Lung (tissue), 11 donors: ENCODE measurements at regions not wholly inside any gene's neighbourhood (a gene's known extent, or its start where the extent isn't known, plus 50 kb on each side); places are given as distances from the start of the nearest gene placed in this dataset.
"Not testable (repeated sequence)": the region's sequence is repeated elsewhere in the genome, so short reads cannot be mapped to it uniquely, and the experiment has no call there.

Source experiments
- ATAC-seq: fragments of 200-7000 bp; cut with Tn5 transposase; one replicate; pipeline ENCODE4 v1.9.1; 2020; ENCODE audit warnings: moderate number of reproducible peaks; ENCODE audit not compliant: insufficient read depth, low FRiP score
- DNase-seq, 3 donors: peaks; one replicate each; pipeline ENCODE4 v3.0.0-alpha.2; 2013 to 2017
- H3K27ac ChIP-seq, 2 donors: one replicate each; pipeline ENCODE4 v1.5.1; 2013; ENCODE audit warnings: mild to moderate bottlenecking in 2 of 2, moderate library complexity in 2 of 2, control low read depth in 1 of 2, inconsistent platforms in 1 of 2, low read depth in 1 of 2, low read length in 1 of 2
- H3K27me3 ChIP-seq, 3 donors: one replicate each; pipeline ENCODE4 v1.5.1; 2013; ENCODE audit warnings: low read length in 2 of 3; ENCODE audit not compliant: control insufficient read depth in 3 of 3, insufficient read depth in 3 of 3
- H3K36me3 ChIP-seq, 4 donors: one replicate each; pipeline ENCODE4 v1.5.1; 2013; ENCODE audit warnings: low read length in 4 of 4, mild to moderate bottlenecking in 1 of 4, moderate library complexity in 1 of 4; ENCODE audit not compliant: control insufficient read depth in 4 of 4, insufficient read depth in 4 of 4
- H3K4me1 ChIP-seq, 5 donors: one replicate each; pipeline ENCODE4 v1.5.1; 2013; ENCODE audit warnings: low read length in 5 of 5, mild to moderate bottlenecking in 2 of 5, moderate library complexity in 1 of 5; ENCODE audit not compliant: control insufficient read depth in 5 of 5, insufficient read depth in 5 of 5
- H3K4me3 ChIP-seq: one replicate; pipeline ENCODE4 v1.5.1; 2013; ENCODE audit warnings: mild to moderate bottlenecking, control low read depth, moderate library complexity
- H3K9ac ChIP-seq, 2 donors: one replicate each; pipeline ENCODE4 v1.5.1; 2013; ENCODE audit warnings: low read length in 2 of 2, control low read depth in 1 of 2; ENCODE audit not compliant: insufficient read depth in 1 of 2
- H3K9me3 ChIP-seq, 4 donors: one replicate each; pipeline ENCODE4 v1.5.1; 2013; ENCODE audit warnings: low read length in 3 of 4, mild to moderate bottlenecking in 1 of 4, moderate library complexity in 1 of 4; ENCODE audit not compliant: control insufficient read depth in 4 of 4, insufficient read depth in 3 of 4
- WGBS, 2 donors: extraction: QIAGEN DNeasy Blood & Tissue Kit; methylation state at CpG; one replicate each; pipeline ENCODE4 v1.1.7; 2013; 5-methylcytosine and 5-hydroxymethylcytosine counted together
- TF ChIP-seq, protein P1 (sequence below): IDR thresholded peaks from 2 replicates; pipeline ENCODE4 v1.5.1; 2012; ENCODE audit warnings: mild to moderate bottlenecking; ENCODE audit errors: control extremely low read depth, extremely low read depth
- donor health status: control.
- donor health status: control.
- donor health status: Bipolar disorder and iron deficiency.
- donor health status: healthy.
- donor health status: DM: yes; HTN: yes; CAD: no.

DNA sequence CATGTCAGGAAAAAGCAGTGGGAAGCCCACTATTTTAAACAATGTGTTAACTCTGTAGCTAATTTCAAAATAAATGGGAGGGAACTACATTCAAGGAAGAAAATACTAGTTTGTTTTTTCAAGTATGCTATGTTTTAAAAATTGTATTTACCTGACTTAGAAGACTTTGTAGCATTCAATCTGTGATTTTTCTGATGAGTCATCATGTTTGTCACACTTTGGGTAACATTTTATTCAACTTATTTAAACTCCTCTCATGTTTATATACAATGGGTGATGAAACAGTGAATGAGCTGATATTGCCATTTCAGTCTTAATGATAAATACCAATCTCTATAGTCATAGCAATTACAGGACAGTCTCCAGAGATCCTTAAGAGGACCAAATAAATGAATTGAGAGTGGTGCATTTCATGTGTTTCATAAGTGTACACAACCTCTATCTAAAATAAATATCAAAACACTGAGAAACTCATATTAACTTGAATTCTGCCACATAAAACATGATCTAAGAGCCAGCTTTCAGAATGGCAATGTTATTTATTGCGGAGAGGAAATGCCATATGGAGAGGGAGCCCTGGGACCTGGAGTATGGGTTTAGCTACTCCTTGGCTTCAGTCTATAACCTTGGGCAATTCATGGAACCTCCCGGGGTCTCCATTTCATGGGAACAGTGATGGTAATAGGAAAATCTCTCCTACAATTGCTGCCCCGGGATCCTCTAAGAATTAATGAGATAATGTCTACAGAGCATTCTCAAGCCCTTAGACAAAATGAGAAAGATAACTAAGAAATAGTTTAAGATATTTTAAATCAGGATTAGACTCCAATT is 913.9 kb downstream of the TLE4 start:
- WGBS, 2 donors = 78 to 92% methylated on average over 3 of the region's 3 CpGs
- H3K36me3 ChIP-seq = no peaks in the 10 kb centered on the region
- ATAC-seq (no peak), DNase-seq (peak in 2 of 3 donors; percentile 52 to 53)
- no peak overlapping the region for H3K4me3 ChIP-seq
- no peak overlapping the region for H3K9ac ChIP-seq
- H3K27ac ChIP-seq = no peak overlapping the region
- H3K4me1 ChIP-seq = peaks cover 0 to 26% (median 0%) of the 10 kb centered on the region in 5 donors
- TF ChIP-seq, protein P1, sequence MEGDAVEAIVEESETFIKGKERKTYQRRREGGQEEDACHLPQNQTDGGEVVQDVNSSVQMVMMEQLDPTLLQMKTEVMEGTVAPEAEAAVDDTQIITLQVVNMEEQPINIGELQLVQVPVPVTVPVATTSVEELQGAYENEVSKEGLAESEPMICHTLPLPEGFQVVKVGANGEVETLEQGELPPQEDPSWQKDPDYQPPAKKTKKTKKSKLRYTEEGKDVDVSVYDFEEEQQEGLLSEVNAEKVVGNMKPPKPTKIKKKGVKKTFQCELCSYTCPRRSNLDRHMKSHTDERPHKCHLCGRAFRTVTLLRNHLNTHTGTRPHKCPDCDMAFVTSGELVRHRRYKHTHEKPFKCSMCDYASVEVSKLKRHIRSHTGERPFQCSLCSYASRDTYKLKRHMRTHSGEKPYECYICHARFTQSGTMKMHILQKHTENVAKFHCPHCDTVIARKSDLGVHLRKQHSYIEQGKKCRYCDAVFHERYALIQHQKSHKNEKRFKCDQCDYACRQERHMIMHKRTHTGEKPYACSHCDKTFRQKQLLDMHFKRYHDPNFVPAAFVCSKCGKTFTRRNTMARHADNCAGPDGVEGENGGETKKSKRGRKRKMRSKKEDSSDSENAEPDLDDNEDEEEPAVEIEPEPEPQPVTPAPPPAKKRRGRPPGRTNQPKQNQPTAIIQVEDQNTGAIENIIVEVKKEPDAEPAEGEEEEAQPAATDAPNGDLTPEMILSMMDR = no peak
- H3K27me3 ChIP-seq = no peaks in the 10 kb centered on the region
- peaks cover 0 to 10% (median 6%) of the 10 kb centered on the region in 4 donors for H3K9me3 ChIP-seq

DNA sequence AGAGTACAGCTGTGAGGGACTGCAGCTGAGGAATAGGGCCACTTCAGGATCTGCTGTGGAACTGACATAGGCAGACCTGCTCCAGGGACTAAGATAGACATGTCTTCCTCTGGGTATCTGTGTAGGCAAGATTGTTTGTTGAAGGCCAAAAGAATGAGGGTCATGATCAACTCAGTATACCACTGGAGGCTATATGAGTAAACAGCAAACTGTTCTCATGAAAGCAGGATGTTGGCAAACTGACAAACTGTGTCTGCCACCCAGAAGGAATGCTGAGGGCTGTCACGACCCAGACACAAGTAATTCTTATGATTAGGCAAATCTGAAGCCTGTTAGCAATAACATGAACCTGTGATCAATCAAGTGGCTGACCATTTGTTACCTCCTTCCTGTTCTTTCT is 910.5 kb downstream of the TLE4 start:
- H3K9ac ChIP-seq, H3K27ac ChIP-seq, H3K36me3 ChIP-seq, H3K27me3 ChIP-seq, DNase-seq, ATAC-seq, H3K4me3 ChIP-seq: not testable (repeated sequence)
- peaks cover 0 to 10% (median 6%) of the 10 kb centered on the region in 4 donors for H3K9me3 ChIP-seq
- WGBS, 2 donors = 23 to 28% methylated on average over 1 of the region's 1 CpG
- H3K4me1 ChIP-seq = peaks cover 0 to 22% (median 0%) of the 10 kb centered on the region in 5 donors

DNA sequence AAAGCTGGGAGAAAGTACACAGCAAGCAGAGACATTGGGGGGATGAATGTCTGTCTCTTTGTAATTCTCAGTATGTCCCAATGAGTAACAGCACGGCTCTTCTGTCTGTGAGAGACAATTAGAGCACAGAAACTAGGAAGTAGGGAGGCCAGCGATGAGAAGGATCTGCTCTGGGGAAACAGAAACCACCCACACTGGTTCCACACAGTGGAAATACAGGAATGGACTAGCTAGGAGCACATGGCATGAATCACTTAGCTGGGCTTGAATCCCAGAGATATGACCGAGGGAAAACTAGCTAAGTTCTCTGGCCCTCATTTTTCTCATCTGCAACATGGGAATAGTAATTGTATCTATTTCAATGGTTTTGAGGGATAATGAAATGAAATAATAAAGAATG is 895.9 kb downstream of the TLE4 start:
- no peak overlapping the region for H3K4me3 ChIP-seq
- no peaks in the 10 kb centered on the region for H3K36me3 ChIP-seq
- 50 to 51% methylated on average over 3 of the region's 3 CpGs for WGBS, 2 donors
- H3K9ac ChIP-seq = no peak overlapping the region
- TF ChIP-seq, protein P1 = no peak
- DNase-seq (no peak), ATAC-seq (no peak)
- no peaks in the 10 kb centered on the region for H3K27me3 ChIP-seq
- H3K9me3 ChIP-seq = no peaks in the 10 kb centered on the region
- H3K4me1 ChIP-seq = no peaks in the 10 kb centered on the region
- H3K27ac ChIP-seq = no peak overlapping the region

DNA sequence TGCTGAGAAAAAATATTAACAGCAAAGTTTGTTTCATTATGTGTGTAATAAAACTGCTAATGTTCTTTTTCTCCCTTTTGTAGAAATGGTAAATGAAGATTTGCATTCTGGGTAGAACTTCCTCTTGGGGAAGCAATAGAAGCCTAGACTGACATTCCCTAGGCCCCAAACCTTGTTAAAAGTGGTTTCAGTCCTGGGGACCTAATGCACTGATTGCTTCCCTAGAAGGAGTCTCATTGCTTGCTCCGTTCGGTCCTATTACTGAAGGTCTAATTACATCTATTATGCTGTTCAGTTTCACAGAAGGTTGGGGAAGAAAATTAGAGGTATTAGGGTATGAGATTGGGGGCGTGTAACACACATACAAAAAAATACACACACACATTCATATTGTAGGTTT is 893.8 kb downstream of the TLE4 start:
- 91 to 94% methylated on average over 3 of the region's 3 CpGs for WGBS, 2 donors
- ATAC-seq = no peak

More for the DNA sequence above, 893.8 kb downstream of the TLE4 start:
- DNase-seq = no peak
- no peaks in the 10 kb centered on the region for H3K36me3 ChIP-seq
- TF ChIP-seq, protein P1 = no peak
- no peak overlapping the region for H3K9ac ChIP-seq
- no peak overlapping the region for H3K27ac ChIP-seq
- peaks cover 0 to 2% (median 0%) of the 10 kb centered on the region in 4 donors for H3K9me3 ChIP-seq
- no peak overlapping the region for H3K4me3 ChIP-seq
- H3K27me3 ChIP-seq = no peaks in the 10 kb centered on the region
- H3K4me1 ChIP-seq = no peaks in the 10 kb centered on the region
